Osteocyte (in vitro differentiated cells): ENCODE measurements at regions not wholly inside any gene's neighbourhood (a gene's known extent, or its start where the extent isn't known, plus 50 kb on each side); places are given as distances from the start of the nearest gene placed in this dataset.

Experiments used
- DNase-seq: peaks from one replicate; pipeline ENCODE4 v3.0.0; 2021; ENCODE audit warnings: mixed read lengths; ENCODE audit not compliant: unreplicated experiment; ENCODE audit errors: extremely low spot score
- H3K27ac Mint-ChIP-seq: one replicate; pipeline ENCODE4 v1.8.0; 2021; ENCODE audit warnings: mild to moderate bottlenecking, mixed read lengths; ENCODE audit not compliant: unreplicated experiment
- H3K27me3 Mint-ChIP-seq: one replicate; pipeline ENCODE4 v1.8.0; 2021; ENCODE audit warnings: mixed read lengths; ENCODE audit not compliant: unreplicated experiment
- H3K36me3 Mint-ChIP-seq: one replicate; pipeline ENCODE4 v1.8.0; 2021; ENCODE audit warnings: mixed read lengths; ENCODE audit not compliant: unreplicated experiment
- H3K4me1 Mint-ChIP-seq: one replicate; pipeline ENCODE4 v1.8.0; 2021; ENCODE audit warnings: mixed read lengths; ENCODE audit not compliant: unreplicated experiment
- H3K4me3 Mint-ChIP-seq: one replicate; pipeline ENCODE4 v1.8.0; 2021; ENCODE audit warnings: mild to moderate bottlenecking, moderate library complexity, mixed read lengths; ENCODE audit not compliant: unreplicated experiment
- H3K9me3 Mint-ChIP-seq: one replicate; pipeline ENCODE4 v1.8.0; 2021; ENCODE audit warnings: mixed read lengths; ENCODE audit not compliant: unreplicated experiment
- TF ChIP-seq, protein P1 (sequence below): fragments of 200-600 bp; sonication (generic); IDR thresholded peaks from 2 replicates; pipeline ENCODE4 v1.5.0; 2021; ENCODE audit warnings: antibody characterized with exemption, mild to moderate bottlenecking, moderate library complexity

DNA sequence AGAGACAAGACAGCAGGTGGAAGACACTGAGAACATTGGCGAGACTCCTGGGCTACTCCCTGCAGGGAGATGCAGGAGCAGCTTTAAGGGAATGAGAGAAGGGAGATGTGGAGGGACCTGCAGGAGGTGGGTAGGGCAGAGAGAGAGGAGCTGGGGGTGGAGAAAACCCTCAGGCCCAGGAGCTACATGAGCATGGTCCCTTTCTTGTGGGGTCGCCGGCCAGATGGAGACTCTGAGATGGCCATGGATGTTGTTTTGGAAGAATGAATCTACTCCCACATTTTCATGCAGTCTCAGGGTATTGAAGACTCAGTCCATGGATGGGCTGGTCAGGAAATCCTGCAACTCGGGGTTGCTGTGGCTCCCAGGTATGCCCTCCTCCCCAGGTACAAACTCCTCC, 1381.9 kb downstream of the TBC1D22A start:
- H3K27me3 Mint-ChIP-seq, result peaks cover 3% of the 10 kb centered on the region
- DNase-seq, result peak; percentile 70
- H3K4me3 Mint-ChIP-seq, result no peak overlapping the region
- H3K9me3 Mint-ChIP-seq, result no peaks in the 10 kb centered on the region
- H3K4me1 Mint-ChIP-seq, result no peaks in the 10 kb centered on the region
- H3K27ac Mint-ChIP-seq, result no peak overlapping the region
- TF ChIP-seq, protein P1, sequence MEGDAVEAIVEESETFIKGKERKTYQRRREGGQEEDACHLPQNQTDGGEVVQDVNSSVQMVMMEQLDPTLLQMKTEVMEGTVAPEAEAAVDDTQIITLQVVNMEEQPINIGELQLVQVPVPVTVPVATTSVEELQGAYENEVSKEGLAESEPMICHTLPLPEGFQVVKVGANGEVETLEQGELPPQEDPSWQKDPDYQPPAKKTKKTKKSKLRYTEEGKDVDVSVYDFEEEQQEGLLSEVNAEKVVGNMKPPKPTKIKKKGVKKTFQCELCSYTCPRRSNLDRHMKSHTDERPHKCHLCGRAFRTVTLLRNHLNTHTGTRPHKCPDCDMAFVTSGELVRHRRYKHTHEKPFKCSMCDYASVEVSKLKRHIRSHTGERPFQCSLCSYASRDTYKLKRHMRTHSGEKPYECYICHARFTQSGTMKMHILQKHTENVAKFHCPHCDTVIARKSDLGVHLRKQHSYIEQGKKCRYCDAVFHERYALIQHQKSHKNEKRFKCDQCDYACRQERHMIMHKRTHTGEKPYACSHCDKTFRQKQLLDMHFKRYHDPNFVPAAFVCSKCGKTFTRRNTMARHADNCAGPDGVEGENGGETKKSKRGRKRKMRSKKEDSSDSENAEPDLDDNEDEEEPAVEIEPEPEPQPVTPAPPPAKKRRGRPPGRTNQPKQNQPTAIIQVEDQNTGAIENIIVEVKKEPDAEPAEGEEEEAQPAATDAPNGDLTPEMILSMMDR, result no peak
- H3K36me3 Mint-ChIP-seq, result no peaks in the 10 kb centered on the region

DNA sequence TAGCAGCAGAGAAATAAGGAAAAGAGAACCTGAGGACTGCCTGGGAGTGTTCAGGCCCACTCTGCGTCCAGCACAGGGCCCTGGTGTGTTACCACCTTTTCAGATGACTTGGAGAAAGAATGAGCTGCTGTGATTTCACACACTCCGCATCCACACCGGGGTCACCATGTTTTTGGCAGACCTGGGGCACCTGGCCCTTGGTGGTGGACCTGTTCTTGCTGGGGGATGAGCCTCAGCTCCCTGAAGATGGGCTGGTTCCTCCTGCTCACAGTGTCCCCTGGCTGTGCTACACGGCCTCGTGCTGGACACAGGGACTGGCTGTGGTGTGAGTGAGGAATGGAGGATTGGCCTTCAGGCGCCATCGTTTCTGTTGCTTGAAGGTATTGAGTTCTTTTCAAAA, 1381.4 kb downstream of the TBC1D22A start:
- Mint-ChIP-seq H3K4me1 (no peaks in the 10 kb centered on the region), H3K36me3 (no peaks in the 10 kb centered on the region), H3K27ac (no peak overlapping the region), H3K4me3 (no peak overlapping the region), H3K9me3 (no peaks in the 10 kb centered on the region), H3K27me3 (peaks cover 3% of the 10 kb centered on the region)
- TF ChIP-seq, protein P1, result no peak
- DNase-seq, result peak; percentile 78

DNA sequence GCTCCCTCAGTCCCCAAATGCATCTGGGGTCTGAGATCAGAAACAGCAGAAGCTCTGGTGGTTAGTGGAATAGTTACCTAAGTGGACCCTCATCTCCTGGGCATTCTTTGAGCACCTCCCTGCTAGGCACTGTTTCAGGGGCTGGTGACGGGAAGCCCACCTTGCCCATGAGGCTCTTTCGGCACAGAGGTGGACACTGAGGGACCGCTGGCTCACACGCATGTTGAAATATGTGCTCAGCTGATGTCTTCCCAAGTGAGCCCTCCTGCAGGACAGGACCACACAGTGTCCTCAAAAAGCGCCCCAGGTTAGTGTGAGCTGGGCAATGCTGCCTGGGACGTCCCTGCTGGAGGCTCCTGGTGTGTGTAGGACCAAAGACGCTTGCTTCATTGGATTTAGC, 1379.9 kb downstream of the TBC1D22A start:
- H3K9me3 Mint-ChIP-seq, result no peaks in the 10 kb centered on the region
- peak; percentile 72 for DNase-seq

DNA sequence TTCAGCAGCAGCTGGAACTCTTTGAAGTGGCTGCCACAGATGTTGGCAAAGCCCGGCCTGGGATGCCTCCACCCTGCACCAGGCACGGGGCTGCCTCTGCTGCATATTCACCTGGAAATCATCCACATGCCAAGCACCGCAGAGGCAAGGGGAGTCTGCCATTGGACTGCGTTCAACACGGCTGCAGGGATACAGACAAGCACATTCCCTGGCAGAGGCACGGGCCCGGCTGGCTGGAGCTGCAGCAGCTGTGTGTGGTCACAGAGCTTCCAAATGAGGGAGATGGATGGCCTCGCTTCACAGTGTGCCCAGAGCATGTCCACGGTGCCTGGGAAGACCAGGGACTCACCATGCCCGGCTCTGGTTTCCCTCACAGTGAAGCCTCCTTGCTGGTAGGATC, 1378.9 kb downstream of the TBC1D22A start:
- H3K9me3 Mint-ChIP-seq, result no peaks in the 10 kb centered on the region
- TF ChIP-seq, protein P1, result no peak

More for the DNA sequence above, 1379.9 kb downstream of the TBC1D22A start:
- TF ChIP-seq, protein P1, result no peak
- no peak overlapping the region for H3K27ac Mint-ChIP-seq
- H3K4me3 Mint-ChIP-seq, result no peak overlapping the region
- no peaks in the 10 kb centered on the region for H3K4me1 Mint-ChIP-seq
- no peaks in the 10 kb centered on the region for H3K36me3 Mint-ChIP-seq
- peaks cover 3% of the 10 kb centered on the region for H3K27me3 Mint-ChIP-seq

DNA sequence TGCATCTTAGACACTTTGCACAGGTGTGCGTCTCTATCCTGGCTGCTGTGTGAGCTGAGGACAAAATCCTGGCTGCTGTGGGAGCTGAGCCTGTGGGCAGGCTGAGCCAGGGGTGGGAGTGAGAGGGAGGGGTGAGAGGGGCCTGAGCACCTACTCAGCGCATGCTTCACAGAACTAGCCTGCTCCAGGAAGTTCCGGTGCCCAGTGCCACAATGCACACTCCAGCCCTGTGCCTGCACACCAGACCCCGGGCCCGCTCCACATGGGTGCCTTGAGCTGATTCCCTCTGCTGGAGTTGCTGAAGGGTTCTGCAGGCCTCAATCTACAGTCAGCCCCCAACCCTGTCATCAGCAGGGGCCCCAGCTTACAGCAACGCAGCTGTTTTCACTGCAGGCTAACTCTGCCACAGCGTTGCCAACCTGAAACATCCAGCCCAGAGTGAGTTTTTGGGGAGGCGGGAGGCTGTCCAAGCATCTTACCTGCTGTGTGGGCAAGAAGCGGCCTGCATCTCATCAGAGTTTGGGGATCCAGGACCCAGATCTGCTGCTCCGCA, 1377.9 kb downstream of the TBC1D22A start:
- H3K36me3 Mint-ChIP-seq, result no peaks in the 10 kb centered on the region
- H3K4me1 Mint-ChIP-seq, result no peaks in the 10 kb centered on the region
- H3K27ac Mint-ChIP-seq, result no peak overlapping the region
- TF ChIP-seq, protein P1, result no peak
- H3K27me3 Mint-ChIP-seq, result peaks cover 3% of the 10 kb centered on the region
- no peaks in the 10 kb centered on the region for H3K9me3 Mint-ChIP-seq
- DNase-seq, result no peak
- H3K4me3 Mint-ChIP-seq, result no peak overlapping the region

More for the DNA sequence above, 1378.9 kb downstream of the TBC1D22A start:
- peak; percentile 82 for DNase-seq
- no peak overlapping the region for H3K27ac Mint-ChIP-seq
- H3K27me3 Mint-ChIP-seq, result peaks cover 3% of the 10 kb centered on the region
- H3K36me3 Mint-ChIP-seq, result no peaks in the 10 kb centered on the region
- H3K4me3 Mint-ChIP-seq, result no peak overlapping the region
- H3K4me1 Mint-ChIP-seq, result no peaks in the 10 kb centered on the region
